Cardiac septum (tissue), 1 donor: ENCODE measurements at regions not wholly inside any gene's neighbourhood (a gene's known extent, or its start where the extent isn't known, plus 50 kb on each side); places are given as distances from the start of the nearest gene placed in this dataset.

Experiments
- DNase-seq: peaks from one replicate; pipeline ENCODE4 v3.0.0-alpha.2; 2020; ENCODE audit warnings: low spot score
- intact Hi-C: fragments of 100-400 bp; cut with DNase I; formaldehyde crosslinking; loops from one replicate; pipeline ENCODE4 v1.14.0; 2022
- donor health status: DM: no; HTN: no; CAD: no.

GRCh38 chr13:61086087-61086486 is 329.6 kb downstream of the PCDH20 start:
- DNase-seq = no peak
- intact Hi-C loops = no loop called here

- intact Hi-C loops = no loop called here
- no peak for DNase-seq
Measured at GRCh38 chr13:61084988-61085387, 330.7 kb downstream of the PCDH20 start.

GRCh38 chr13:61078976-61079770 is 336.5 kb downstream of the PCDH20 start:
- intact Hi-C loops = no loop called here
- no peak for DNase-seq

DNA sequence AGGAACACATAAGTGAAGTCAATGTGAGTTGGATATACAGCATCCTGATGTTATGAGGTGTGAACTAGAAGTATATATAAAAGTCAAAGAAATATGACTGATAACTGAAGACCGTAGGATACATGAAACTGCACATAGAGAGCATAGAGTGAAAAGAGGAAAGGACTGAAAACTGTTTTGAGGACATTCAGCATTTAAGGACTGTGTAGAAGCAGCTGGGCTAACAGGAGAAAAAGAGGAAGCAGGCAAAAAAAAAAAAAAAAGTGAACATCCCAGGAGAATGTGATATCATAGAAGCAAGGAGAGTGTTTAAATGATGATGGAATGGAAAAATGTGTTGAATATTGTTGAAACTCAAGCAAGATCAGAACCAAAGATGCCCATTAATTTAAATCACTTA is 363.5 kb downstream of the PCDH20 start:
- DNase-seq = no peak
- intact Hi-C loops = no loop called here

GRCh38 chr13:61045251-61045650 is 370.4 kb downstream of the PCDH20 start:
- intact Hi-C loops = no loop called here
- no peak for DNase-seq

DNA sequence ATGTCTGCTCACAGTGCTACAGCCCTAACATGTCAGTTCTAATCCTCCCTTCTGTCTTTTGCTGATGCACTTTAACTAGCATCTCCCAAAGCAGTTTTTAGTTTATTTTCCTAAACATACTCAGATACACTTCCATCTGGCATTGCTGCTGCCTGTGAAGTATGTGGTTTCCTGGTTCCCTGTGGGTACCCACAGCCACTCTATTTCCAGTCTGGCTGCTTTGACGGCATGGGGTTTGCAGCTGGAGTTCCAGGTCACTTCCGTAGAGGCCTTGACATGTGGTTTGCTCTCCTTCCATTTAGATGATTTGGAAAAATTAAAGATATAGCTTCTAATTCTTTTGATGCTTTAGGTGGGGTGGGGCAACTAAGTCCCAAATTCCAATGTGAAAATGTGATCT is 375.5 kb downstream of the PCDH20 start:
- DNase-seq = no peak
- intact Hi-C loops = no loop called here

- intact Hi-C loops = no loop called here
- DNase-seq = no peak
Measured at GRCh38 chr13:61039302-61039701, 376.3 kb downstream of the PCDH20 start.

- DNase-seq = no peak
- intact Hi-C loops = no loop called here
Measured at GRCh38 chr13:61036715-61037114, 378.9 kb downstream of the PCDH20 start.

DNA sequence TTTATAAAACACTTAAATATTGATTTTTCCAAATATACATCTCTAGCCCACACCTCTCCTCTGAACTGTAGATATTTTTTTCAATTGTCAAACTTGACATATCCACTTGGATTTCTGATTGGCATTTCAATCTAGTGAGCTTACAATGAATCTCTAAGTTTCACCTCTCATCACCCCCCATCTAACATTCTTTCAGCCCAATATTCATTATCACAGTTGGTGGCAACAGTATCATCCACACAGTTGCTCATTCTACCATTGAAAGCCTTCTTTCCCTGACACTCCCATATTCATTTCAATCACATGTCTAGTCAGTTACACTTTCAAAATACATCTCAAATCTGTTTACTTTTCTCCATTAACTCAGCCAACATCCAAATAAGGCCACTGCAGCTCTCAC is 385.2 kb downstream of the PCDH20 start:
- intact Hi-C loops = no loop called here

GRCh38 chr13:61029064-61029463 is 386.6 kb downstream of the PCDH20 start:
- intact Hi-C loops = no loop called here
- DNase-seq = no peak

More for the DNA sequence above, 385.2 kb downstream of the PCDH20 start:
- no peak for DNase-seq

DNA sequence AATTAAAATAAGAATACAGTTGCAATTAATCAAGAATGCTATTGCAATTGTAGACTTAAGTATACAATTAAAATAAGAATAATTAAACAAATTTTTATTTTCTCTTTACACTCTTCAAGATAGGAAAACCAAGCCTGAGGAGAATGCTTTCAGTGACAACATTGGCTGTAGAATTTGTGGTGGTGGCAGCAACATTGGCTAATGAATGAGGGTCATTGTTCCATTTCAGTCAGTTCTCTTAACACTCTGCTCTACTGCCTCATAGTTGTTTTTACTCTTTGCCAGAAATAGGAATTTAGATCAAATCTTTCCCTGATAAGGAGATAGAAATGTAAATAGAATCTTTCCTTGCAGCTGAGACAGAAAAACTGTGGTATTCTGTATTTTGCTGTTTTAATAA is 391.6 kb downstream of the PCDH20 start:
- intact Hi-C loops = no loop called here
- no peak for DNase-seq

- intact Hi-C loops = no loop called here
Measured at GRCh38 chr13:61021838-61022237, 393.8 kb downstream of the PCDH20 start.

GRCh38 chr13:61013796-61014195 is 401.9 kb downstream of the PCDH20 start:
- DNase-seq = no peak
- intact Hi-C loops = no loop called here

More at GRCh38 chr13:61021838-61022237, 393.8 kb downstream of the PCDH20 start:
- DNase-seq = no peak

GRCh38 chr13:61010358-61010757 is 405.3 kb downstream of the PCDH20 start:
- intact Hi-C loops = no loop called here
- no peak for DNase-seq

DNA sequence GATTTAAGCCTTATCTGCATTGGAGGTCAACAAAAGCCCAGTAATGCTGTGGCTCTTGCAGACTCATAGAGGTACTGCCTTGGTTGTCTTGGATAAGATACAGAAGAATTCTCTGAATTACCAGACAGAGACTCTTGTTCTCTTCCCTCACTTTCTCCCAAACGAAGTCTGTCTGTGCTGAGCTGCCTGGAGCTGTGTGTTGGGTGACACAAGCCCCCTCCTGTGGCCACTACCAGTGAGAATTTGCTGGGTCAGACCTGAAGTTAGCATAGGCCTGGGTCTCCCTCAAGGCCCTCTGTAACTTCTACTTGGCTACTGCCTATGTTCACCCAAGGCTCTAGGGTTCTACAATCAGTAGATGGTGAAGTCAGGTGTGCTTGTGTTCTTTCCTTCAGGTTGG is 413.0 kb downstream of the PCDH20 start:
- no peak for DNase-seq
- intact Hi-C loops = no loop called here

DNA sequence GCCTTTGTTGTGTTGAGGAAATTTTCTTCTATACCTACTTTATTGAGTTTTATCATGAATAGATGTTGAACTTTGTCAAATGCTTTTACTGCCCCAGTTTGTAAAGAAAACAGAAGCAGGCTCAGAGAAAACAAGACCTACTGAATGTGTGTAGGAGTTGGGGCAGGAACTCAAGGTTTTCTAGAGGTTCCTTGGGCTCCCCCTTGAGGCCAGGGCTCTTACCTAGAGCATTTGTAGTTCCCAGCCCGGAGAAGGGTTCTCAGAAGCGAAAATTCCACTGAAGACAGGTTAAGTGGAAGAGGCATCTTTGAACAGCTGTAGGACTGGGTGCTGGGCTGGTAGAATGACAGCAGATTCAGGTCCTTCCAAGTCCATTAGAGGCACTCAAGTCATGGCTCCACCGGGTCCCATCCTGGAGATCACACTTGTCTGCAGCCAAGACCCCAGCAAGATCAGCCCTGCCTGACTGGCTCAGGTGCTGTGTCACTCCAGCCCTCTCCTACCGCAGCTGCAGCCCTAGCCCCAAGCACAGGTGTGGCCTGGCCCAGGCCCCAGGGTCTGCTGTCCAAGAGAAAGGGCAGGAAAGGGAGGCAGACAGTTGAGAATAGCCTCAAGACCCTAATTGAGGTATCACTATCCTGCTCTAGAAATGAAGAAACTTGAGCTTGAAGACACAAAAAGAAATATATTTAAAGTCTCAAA is 425.5 kb downstream of the PCDH20 start:
- intact Hi-C loops = no loop called here
- no peak for DNase-seq

GRCh38 chr13:60986301-60986700 is 429.3 kb downstream of the PCDH20 start:
- intact Hi-C loops = no loop called here
- DNase-seq = no peak

- no peak for DNase-seq
- intact Hi-C loops = no loop called here
Measured at GRCh38 chr13:60981407-60981806, 434.2 kb downstream of the PCDH20 start.

DNA sequence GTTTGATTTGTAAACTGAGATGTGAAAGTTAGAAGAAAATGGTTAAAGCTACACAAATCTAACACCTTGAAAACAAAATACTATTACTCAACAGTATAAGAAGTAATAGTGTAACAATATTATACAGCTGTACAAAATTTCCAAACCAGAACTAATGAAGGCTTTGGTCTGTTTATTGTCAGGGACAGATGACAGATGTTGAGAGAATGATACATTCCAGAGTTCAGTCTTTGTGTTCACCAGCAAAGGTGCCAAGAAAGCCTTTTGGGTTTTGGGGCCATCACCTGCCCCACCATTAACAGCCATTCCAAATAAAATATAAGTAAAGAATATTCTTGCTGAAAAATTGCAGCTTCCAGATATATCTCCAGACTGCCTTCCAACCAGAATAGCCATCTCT is 439.3 kb downstream of the PCDH20 start:
- DNase-seq = no peak
- intact Hi-C loops = no loop called here

DNA sequence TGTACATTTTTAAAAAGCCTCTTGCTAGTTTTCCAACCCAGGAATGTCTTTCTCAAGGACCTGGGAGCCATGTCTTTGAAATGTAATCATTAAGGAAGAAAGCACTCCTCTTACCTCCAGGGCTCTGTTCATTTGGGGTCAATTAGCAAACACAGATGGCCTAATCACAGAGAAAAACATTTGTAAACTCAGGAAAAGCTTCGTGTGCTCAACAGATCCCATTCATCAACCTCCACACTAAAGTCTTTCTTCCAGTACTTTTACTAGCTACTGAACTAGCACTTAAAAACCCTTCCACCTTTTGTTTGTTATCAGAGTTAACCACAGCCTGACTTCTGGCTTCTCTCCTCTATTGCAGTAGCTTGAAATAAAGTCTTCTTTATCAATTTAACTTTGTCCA is 441.4 kb downstream of the PCDH20 start:
- DNase-seq = no peak
- intact Hi-C loops = no loop called here

GRCh38 chr13:60973529-60973928 is 442.1 kb downstream of the PCDH20 start:
- no peak for DNase-seq
- intact Hi-C loops = no loop called here
